Psoas muscle (tissue), 7 donors: ENCODE measurements at regions not wholly inside any gene's neighbourhood (a gene's known extent, or its start where the extent isn't known, plus 50 kb on each side); places are given as distances from the start of the nearest gene placed in this dataset.

ENCODE experiments used
- ATAC-seq, 4 donors: fragments of 200-7000 bp; cut with Tn5 transposase; one replicate each; pipeline ENCODE4 v1.9.1; 2020; ENCODE audit warnings: moderate library complexity in 3 of 4, mild to moderate bottlenecking in 2 of 4
- DNase-seq, 2 donors: peaks; one replicate each; pipeline ENCODE4 v3.0.0-alpha.2; 2020
- H3K27ac ChIP-seq: fragments of 200-600 bp; one replicate; pipeline ENCODE4 v1.8.0; 2022
- H3K27me3 ChIP-seq, 3 donors: fragments of 200-600 bp in 1 of 3; one replicate each; pipeline versions ENCODE4 v1.6.1 to v1.8.0; 2013 to 2022; ENCODE audit warnings: low read length in 2 of 3, mild to moderate bottlenecking in 2 of 3, moderate library complexity in 1 of 3; ENCODE audit not compliant: insufficient read depth in 3 of 3
- H3K36me3 ChIP-seq, 2 donors: fragments of 200-600 bp in 1 of 2; one replicate each; pipeline versions ENCODE4 v1.6.1 to v1.8.0; 2013 to 2022; ENCODE audit warnings: low read depth in 1 of 2, mild to moderate bottlenecking in 1 of 2, moderate library complexity in 1 of 2; ENCODE audit not compliant: insufficient read depth in 1 of 2
- H3K4me1 ChIP-seq: fragments of 200-600 bp; one replicate; pipeline ENCODE4 v1.8.0; 2022
- H3K4me3 ChIP-seq: fragments of 200-600 bp; one replicate; pipeline ENCODE4 v1.8.0; 2022; ENCODE audit warnings: mild to moderate bottlenecking
- H3K9me3 ChIP-seq: fragments of 200-600 bp; one replicate; pipeline ENCODE4 v1.8.0; 2022
- CTCF ChIP-seq: fragments of 200-600 bp; IDR thresholded peaks from one replicate; pipeline ENCODE4 v1.8.0; 2022; ENCODE audit warnings: antibody characterized with exemption
- WGBS, 3 donors: extraction: QIAGEN DNeasy Blood & Tissue Kit; methylation state at CpG; one replicate each; pipeline versions ENCODE4 v1.1.6 to v1.1.7; 2013; 5-methylcytosine and 5-hydroxymethylcytosine counted together
- intact Hi-C, 2 donors: fragments of 100-400 bp; cut with DNase I; formaldehyde crosslinking; loops; one replicate each; pipeline versions ENCODE4 v1.11.0 to v1.14.2; 2022
- donor health status: healthy with polysubstance abuse.
- donor health status: DM: no; HTN: no; CAD: no; lungs with moderate emphysema.
- donor health status: Bipolar disorder and iron deficiency.
- donor health status: healthy.
- donor health status: DM: yes; HTN: yes; CAD: no.
- donor health status: DM: no; HTN: no; CAD: no.
- donor health status: DM: yes; HTN: yes; CAD: no.

- no peak for TF ChIP-seq CTCF
- Histone ChIP-seq H3K4me1 (no peaks in the 10 kb centered on the region), H3K9me3 (no peaks in the 10 kb centered on the region), H3K27ac (no peak overlapping the region), H3K36me3 (no peaks in the 10 kb centered on the region), H3K4me3 (no peak overlapping the region), H3K27me3 (peaks cover 0 to 3% (median 0%) of the 10 kb centered on the region in 3 donors)
- intact Hi-C loops: no loop called here
- ATAC-seq: no peak
- WGBS, 3 donors: 81 to 87% (median 84%) methylated on average over 4 of the region's 4 CpGs
- DNase-seq: no peak
Observed at GRCh38 chr1:97989094-97989680, 68.4 kb upstream of the DPYD start.

DNA sequence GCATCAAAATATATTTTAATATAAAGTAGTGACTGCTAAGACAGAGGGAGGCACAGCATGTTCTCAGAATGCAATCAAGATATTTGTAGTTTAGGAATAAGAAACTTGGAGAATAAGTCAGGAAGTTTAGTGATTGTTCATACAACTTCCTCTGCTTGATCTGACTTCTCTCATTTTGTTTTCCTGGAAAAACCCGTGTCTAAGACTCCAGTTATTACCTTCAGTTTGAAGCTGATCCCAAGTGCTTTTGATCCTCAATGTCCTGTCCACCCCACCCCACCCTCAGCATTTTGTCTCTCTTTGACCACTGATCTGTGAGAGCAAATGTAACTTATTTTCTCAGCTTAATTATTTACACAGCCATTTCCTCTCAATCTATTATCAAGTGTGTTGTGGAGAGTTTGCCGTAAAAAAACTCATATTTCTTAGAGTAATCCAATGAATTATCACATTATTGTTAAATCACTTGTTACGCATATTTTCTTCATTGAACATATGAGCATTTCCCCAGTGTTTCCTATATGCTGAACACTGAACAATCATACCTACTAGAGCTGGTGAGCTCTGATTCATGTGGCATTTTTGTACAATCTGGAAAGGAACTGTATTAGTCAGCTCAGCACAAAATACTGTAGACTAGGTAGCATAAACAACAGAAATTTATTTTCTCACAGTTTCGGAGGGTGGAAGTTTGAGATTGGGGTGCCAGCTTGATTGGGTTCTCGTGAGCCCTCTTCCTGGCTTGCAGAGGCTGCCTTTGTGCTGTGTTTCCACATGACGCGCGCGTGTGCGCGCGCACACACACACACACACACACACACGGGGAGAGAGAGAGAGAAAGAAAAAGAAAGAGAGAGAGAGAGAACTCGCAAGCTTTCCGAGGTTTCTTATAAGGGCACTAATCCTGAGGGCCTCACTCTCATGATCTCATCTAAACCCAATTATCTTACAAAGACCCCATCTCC, 65.5 kb upstream of the DPYD start:
- H3K9me3 ChIP-seq: no peaks in the 10 kb centered on the region
- TF ChIP-seq CTCF: no peak
- no peaks in the 10 kb centered on the region for H3K36me3 ChIP-seq
- H3K27ac ChIP-seq: no peak overlapping the region
- ATAC-seq (no peak), DNase-seq (no peak)
- no peaks in the 10 kb centered on the region for H3K4me1 ChIP-seq
- H3K27me3 ChIP-seq: no peaks in the 10 kb centered on the region
- no peak overlapping the region for H3K4me3 ChIP-seq
- intact Hi-C loops: no loop called here
- WGBS, 3 donors: 79 to 91% (median 88%) methylated on average over 15 of the region's 15 CpGs

DNA sequence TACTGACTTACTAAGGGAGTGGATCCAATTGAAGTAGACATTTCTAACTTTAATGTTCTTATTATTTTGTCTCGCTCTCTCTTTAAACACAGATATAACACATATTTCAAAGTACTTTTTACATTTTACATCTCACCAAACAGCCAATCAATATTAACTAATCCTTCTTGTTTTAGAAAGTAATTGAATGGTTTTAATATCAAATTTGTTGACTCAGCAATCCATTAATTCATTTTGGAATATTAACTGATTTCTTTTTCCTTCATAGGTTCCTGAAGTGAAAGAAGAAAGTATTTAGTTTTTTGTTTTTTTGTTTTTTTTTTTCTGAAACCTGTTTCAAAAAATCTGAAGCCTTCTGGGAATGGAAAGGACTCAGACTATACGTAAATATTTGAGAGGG, 62.3 kb upstream of the DPYD start:
- WGBS, 3 donors: 85 to 94% (median 92%) methylated on average over 2 of the region's 2 CpGs
- no peak for TF ChIP-seq CTCF
- ATAC-seq: no peak

DNA sequence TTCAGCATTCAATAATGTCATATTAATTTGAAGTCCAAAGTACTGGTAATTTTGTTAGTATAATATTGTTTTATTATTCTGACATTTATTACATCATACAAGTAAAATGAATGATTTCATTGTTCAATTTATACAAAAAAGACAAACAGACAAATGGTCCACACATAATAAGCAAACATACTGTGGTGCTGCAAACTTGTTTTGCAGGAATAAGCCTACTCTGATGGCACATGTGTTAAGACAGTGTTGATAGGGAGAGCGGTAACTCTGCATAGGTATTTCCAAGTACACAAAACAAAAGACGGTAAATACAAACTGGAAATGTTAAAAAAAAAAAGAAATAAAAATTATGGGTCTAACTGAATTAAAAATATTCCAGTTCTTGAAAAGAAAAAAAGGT, 59.7 kb upstream of the DPYD start:
- no peaks in the 10 kb centered on the region for H3K27me3 ChIP-seq
- H3K36me3 ChIP-seq: no peaks in the 10 kb centered on the region
- H3K4me3 ChIP-seq: no peak overlapping the region
- ATAC-seq: no peak
- intact Hi-C loops: no loop called here
- H3K4me1 ChIP-seq: no peaks in the 10 kb centered on the region
- no peak overlapping the region for H3K27ac ChIP-seq
- 91 to 97% (median 93%) methylated on average over 2 of the region's 2 CpGs for WGBS, 3 donors
- no peak for TF ChIP-seq CTCF
- no peak for DNase-seq
- H3K9me3 ChIP-seq: no peaks in the 10 kb centered on the region

More for the DNA sequence above, 62.3 kb upstream of the DPYD start:
- Histone ChIP-seq H3K27ac (no peak overlapping the region), H3K4me1 (no peaks in the 10 kb centered on the region), H3K36me3 (no peaks in the 10 kb centered on the region), H3K4me3 (no peak overlapping the region), H3K9me3 (no peaks in the 10 kb centered on the region), H3K27me3 (no peaks in the 10 kb centered on the region)
- intact Hi-C loops: no loop called here
- no peak for DNase-seq
